Uterus (tissue), 2 donors: ENCODE measurements at regions not wholly inside any gene's neighbourhood (a gene's known extent, or its start where the extent isn't known, plus 50 kb on each side); places are given as distances from the start of the nearest gene placed in this dataset.

Experiments used
- CTCF ChIP-seq, 4 experiments: fragments of 200-600 bp in 2 of 4; fragments of 450-650 bp in 2 of 4; sonication (generic) in 2 of 4; IDR thresholded peaks; one replicate each; pipeline ENCODE4 v1.5.1; 2016 to 2019; ENCODE audit warnings: antibody characterized with exemption in 4 of 4, mild to moderate bottlenecking in 2 of 4, moderate library complexity in 1 of 4
- POLR2A ChIP-seq, 2 donors: fragments of 450-650 bp; IDR thresholded peaks; one replicate each; pipeline ENCODE4 v1.6.1; 2016; ENCODE audit warnings: antibody characterized with exemption in 2 of 2, mild to moderate bottlenecking in 1 of 2, moderate library complexity in 1 of 2

- TF ChIP-seq CTCF (IDR thresholded peaks at IDR 0.05), result no peak
- no peak for TF ChIP-seq POLR2A (IDR thresholded peaks at IDR 0.05)
These were observed 155.4 kb upstream of the VRK2 start for GRCh38 chr2:57891086-57891712.
